ENCODE measurements at regions not wholly inside any gene's neighbourhood (a gene's known extent, or its start where the extent isn't known, plus 50 kb on each side); places are given as distances from the start of the nearest gene placed in this dataset.

GRCh38 chr2:201969241-201969937, 64.3 kb upstream of the FZD7 start:
- TF ChIP-seq CTCF (IDR thresholded peaks at IDR 0.05; ENCODE audit: low read length) (no peak), EZH2 (optimal IDR thresholded peaks at IDR 0.05; ENCODE audit: low read depth, low read length) (no peak), EZH2phosphoT487 (IDR thresholded peaks at IDR 0.05; ENCODE audit: low read length) (no peak)

All from MM.1S (cell line).